ENCODE measurements at regions not wholly inside any gene's neighbourhood (a gene's known extent, or its start where the extent isn't known, plus 50 kb on each side); places are given as distances from the start of the nearest gene placed in this dataset.
"Not testable (repeated sequence)": the region's sequence is repeated elsewhere in the genome, so short reads cannot be mapped to it uniquely, and the experiment has no call there.

DNA sequence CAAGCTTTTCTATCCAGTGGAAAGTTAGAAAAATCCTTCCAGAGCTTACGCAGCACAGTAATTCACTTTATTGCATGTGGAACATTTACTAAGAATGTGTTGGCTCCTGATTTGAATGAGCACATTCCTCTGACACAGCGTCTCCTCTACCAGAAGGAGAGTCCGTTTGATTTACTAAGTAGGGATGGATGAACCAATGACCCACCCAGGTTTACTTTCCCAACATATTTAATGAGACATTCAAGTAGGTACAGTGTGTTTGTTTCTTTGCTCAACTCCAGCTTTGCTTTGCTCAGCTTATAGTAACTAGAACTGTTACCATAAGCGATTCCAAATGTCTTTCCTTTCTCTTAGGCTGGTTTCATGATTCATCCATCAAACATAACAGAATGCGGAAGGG lies 161.7 kb downstream of the SMARCA1 start:
- DNase-seq: no peak

DNA sequence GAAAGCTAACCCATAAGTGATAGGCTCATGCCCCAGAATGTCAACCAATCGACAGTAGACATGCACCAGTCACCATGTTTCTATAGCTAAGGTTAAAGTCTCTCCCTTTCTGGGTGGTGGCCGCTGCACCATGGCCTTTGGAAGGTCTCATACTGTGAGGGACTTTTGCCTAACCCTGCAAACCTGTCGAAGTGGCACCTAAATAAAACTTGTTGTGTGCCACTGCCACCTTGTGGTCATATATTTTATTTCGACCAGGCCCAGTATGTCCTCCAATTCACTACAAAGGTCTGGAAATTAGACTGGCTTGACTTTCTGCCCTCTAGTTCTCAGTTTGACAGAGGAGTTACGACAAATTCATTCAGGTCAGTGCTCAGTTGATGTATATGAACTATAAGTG lies 163.1 kb downstream of the SMARCA1 start:
- DNase-seq: peak; percentile 0 to 57

DNA sequence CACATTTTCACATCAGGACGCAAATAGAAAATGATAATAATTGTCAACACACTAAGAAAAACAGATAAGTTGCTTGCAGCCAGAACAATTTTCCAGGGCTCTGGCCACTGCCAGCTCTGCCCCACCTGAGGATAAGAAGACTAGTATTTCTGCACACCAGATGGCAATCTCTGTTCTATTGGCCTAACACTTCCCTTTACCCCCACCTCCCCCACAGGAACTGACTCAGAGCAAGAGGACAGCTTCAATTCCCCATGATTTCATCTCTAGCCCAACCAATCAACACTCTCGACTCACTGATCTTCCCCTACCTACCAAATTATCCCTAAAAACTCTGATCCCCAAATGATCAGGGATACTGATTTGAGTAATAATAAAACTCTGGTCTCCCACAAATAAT lies 164.0 kb downstream of the SMARCA1 start:
- DNase-seq: no peak

DNA sequence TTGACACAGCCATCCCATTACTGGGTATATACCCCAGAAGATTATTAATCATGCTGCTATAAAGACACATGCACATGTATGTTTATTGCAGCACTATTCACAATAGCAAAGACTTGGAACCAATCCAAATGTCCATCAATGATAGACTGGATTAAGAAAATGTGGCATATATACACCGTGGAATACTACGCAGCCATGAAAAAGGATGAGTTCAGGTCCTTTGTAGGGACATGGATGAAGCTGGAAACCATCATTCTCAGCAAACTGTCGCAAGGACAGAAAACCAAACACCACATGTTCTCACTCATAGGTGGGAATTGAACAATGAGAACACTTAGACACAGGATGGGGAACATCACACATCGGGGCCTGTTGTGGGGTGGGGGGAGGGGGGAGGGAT lies 165.9 kb downstream of the SMARCA1 start:
- not testable (repeated sequence) for DNase-seq

DNA sequence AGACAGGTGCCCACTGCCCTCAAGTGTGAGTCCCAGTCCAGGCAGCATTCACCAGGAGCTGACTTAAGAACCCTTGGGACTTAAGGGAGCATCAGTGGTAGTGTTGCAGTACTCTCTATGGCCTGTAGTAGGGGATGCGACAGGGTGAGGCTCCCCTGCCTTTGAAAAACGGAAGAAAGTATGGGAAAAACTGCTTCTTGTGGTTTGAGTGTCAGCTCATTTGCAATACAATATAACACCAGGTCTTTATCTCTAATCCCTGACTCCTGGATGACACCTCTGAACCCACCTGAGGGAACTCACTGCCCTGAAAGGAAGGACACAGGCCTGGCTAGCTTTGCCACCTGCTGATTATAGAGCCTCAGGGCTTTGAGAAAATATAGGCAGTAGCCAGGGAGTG lies 176.0 kb downstream of the SMARCA1 start:
- no peak for DNase-seq

DNA sequence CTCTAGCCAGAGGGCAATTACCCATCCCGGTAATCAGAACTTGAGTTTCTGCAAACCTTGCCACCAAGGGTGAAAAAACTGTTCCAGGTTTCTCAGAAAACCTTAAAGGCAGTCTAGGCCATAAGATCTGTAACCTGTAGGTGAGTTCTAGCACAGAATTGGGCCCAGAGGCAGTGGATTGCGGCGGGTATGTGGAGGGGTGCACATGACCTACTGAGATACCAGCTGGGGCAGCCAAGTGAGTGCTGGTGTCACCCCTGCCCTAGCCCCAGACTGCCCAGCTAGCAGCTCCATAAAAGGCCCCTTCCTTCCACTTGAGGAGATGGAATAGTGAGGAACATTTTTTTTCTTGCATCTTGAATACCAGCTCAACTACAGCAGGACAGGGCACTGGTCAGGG lies 176.7 kb downstream of the SMARCA1 start:
- DNase-seq: no peak

DNA sequence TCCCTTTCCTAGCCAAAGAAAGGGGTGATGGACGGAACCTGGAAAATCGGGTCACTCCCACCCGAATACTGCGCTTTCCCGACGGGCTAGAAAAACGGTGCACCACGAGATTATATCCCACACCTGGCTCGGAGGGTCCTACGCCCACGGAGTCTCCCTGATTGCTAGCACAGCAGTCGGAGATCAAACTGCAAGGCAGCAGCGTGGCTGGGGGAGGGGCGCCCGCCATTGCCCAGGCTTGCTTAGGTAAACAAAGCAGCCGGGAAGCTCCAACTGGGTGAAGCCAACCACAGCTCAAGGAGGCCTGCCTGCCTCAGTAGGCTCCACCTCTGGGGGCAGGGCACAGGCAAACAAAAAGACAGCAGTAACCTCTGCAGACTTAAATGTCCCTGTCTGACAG lies 186.0 kb downstream of the SMARCA1 start:
- DNase-seq: not testable (repeated sequence)

DNA sequence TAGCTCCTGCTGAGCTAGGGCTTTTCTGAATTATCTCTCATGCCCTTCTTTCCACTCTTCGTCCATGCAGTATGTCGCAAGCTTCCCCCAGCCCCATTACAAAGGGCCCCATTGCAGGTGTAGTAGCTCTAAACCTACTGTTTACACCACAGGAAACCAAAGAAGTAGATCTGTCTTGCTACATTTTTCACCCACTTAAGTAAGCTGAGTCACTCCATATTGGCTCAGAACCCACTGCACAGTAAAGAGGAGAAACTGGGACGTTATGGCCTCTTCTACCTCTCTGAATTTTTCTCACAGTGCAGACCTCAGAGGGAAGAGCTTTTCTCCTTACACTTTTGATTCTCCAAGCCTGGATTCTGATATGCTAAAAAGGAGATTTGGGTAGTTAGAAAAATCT lies 200.2 kb downstream of the SMARCA1 start:
- no peak for DNase-seq

DNA sequence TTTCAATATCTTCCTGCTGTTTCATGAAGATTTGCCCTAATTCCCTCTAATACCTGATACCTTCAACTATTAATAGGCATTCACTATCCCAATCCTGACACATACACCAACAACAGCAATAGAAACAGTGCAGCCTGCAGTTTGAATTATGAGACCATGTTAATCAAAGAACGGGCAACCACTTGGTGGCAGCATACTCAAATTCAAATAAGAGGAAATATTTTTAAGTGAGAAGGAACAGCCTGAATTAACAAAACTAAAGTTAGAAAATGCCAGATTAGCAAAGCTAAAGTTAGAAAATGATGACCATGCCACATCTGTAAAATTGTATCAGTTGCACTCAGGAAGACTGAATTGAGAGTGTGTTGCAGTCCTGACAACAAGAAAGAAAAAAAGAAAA lies 204.9 kb downstream of the SMARCA1 start:
- DNase-seq: no peak

DNA sequence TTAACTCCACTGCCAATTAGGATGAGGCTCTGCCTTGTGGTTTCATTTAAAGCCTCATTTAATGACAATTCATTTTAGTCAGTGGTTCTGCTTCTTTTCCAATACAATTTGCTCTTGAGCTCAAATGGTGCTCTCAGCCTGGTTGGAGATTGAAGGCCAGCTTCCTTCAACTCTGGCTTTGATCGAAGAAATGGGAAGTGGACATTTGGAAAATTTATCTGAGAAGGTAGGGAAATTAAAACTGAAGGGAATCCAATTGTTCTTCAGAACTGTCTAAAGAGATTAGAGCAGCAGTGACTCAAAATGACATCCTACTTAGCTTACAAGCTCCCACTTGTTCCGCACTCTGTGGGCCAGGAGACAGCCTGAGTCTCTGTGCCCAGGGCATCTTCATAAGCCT lies 206.8 kb downstream of the SMARCA1 start:
- no peak for DNase-seq

DNA sequence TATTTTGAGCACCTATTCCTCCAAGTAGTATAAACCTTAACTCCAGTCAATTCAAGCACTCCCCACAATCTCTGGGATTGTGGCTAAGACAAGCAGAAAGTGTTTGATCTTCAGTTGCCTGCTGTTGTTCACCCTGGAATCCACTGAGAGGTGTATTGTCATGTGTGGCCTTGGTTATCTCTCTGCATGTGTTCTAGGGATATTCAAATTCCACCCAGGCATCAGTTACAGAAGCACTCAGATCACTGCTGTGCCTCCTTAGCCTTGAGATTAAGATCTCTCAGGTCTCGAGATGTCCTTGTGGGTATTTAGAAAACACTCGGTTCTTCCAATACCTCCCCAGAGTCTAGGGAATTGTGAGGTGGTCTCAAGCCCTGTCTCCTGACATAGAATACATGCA lies 213.3 kb downstream of the SMARCA1 start:
- no peak for DNase-seq

DNA sequence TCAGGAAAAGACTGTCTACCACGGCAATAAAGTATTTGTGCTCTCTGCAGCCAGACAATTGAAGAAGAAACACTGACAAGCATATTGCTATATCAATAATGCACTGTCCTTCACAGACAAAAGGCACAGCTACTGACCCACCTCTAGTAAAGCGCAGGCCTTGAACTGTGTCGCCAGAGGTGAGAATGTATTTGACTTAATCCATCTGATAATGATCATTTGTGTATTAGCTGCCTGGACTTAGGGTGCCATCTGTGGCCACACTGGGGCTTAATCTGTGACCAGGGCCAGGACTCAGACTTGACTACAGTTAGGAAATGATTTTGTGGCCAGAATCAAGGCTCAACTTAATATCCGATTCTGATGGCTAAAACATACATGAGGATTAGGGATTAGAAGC lies 260.4 kb downstream of the SMARCA1 start:
- no peak for DNase-seq

DNA sequence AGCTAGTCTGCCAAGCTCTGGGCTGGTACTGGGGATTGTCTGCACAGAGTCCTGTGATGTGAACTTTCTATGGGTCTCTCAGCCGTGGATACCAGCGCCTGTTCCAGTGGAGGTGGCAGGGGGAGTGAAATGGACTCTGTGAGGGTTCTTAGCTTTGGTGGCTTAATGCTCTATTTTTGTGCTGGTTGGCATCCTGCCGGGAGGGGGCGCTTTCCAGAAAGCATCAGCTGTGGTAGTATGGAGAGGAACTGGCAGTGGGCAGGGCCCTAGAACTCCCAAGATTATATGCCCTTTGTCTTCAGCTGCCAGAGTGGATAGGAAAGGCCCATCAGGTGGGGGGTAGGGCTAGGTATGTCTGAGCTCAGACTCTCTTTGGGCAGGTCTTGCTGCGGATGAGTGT lies 267.8 kb downstream of the SMARCA1 start:
- DNase-seq: not testable (repeated sequence)

DNA sequence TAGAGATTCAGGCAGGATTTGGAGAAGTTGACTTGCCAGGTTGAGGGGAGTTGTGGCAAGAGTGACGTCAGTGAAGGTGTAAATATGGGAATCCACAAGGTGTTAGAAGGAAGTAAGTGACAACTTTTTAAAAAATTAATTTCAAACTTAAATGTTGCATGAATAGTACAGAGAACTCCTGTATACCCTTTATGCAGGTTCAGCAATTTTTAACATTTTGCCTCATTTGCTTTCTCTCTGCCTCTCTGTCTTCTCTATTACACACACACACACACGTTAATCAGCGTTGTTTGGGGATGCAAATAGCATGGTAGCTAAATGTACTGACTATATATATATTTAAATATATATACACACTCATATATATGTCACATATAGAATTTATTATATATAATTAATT lies 273.7 kb downstream of the SMARCA1 start:
- no peak for DNase-seq

DNA sequence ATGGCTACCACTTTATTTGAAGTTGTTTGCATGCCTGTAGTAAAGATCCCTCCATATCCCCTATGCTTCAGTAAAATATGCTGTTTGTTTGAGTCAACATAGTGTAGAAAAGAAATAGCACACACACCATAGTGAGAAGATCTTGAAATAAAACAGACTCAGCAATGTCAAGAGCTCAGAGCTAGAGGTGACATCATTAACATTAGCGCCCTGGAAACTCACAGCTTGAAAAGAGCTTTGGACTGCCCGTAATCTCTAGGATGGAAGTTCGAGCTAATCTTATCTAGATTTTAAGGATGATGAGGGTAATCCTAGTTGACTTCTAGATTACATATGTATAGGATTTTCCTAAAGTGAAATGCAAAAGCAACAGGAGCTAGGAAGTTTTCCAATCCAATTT lies 275.6 kb downstream of the SMARCA1 start:
- no peak for DNase-seq

DNA sequence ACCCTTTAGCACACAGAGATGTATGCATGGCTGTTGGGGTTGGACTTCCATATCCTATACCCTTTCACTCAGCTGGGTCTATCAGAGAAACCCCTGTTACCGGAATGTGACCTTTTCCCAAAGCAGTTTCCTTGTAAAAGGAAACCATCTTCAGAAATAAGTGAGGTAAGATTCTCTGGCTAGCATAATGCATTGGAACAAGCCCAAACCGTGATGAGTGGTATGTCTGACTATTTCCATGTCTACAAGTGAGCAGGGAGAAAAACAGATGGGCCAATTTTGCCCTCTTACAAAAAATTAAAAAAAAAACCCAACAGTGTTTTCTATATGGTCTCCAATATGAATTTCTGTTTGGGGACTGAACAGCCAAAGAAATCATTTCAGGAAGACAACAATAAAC lies 283.9 kb downstream of the SMARCA1 start:
- no peak for DNase-seq

DNA sequence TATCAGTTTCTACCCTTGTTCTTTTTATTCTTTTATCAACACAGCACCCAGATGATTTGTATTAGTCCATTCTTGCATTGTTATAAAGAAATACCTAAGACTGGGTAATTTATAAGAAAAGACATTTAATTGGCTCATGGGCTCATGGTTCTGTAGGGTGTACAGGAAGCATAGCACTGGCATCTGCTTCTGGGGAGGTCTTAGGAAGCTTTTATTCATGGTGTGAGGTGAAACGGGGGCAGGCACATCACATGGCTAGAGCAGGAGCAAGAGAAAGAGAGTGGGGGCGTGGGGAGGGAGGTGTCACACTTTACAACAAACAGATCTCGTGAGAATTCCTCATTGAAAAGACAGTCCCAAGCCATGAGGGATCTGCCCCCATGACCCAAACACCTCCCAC lies 285.3 kb downstream of the SMARCA1 start:
- no peak for DNase-seq

DNA sequence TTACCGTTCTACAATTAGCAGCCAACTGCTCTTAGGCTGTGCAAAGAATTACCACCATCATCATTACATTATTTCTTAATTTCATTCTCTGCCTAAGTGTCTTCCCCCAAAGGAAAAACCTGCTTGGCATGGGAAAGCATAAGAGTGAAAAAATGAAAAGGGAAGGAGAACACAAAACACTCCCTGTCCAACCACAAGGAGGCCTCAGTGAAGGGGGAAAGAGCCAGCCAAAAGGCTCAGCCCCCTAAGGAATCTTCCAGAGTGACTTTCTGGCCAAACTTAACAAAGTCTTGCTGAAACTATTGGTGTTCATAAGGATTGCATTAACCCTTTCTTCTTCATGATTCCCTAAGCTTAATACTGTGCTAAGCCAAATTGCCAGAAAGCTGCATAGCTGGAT lies 287.4 kb downstream of the SMARCA1 start:
- DNase-seq: no peak

DNA sequence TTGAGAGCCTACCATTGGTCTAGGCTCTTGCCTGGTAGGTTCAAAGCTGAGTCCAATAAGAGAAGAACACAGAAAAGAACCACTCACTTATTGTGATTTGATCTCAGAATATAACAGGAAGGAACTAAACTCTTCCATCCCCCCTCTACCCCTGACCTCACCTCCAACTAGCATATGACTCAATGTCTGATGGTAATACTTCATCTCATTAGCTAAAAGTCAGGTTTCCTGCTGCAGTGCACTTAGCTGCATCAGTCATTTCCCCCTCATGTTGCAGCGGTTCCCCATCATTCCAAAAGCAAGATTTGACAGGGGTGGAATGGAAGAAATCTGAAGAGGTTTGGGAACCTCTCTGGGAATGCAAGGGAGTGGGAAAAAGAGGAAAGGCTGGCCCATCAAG lies 289.5 kb downstream of the SMARCA1 start:
- no peak for DNase-seq

DNA sequence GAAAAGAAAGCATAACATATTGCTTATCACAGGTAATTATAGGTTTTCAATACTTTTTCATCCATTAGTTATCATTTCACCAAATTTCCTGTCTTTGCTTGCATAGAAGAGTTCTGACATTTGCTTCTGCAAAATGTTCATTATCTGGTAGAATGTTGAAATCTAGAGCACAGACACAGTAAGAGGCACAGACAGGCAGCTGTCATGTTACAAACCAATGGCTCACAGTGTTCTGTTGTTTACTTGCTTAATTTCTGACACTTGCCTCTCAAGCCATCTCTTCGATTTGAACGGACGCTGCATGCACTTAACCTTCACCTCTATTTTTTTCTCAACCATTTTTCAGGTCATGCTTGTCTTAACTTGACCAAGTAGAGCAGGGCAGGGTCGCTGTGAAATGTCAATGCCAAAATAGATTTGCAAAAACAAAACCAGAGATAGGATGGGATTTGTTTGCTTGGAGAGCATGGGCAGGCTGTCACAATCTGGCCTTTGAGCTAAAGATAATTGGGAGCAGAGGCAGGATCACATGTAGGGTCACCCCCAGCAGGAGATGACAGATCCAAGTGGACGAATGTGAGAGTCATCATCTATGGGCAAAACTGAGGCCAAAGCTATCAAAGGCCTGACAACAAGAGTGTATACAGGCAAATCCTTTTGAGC lies 292.3 kb downstream of the SMARCA1 start:
- no peak for DNase-seq

DNA sequence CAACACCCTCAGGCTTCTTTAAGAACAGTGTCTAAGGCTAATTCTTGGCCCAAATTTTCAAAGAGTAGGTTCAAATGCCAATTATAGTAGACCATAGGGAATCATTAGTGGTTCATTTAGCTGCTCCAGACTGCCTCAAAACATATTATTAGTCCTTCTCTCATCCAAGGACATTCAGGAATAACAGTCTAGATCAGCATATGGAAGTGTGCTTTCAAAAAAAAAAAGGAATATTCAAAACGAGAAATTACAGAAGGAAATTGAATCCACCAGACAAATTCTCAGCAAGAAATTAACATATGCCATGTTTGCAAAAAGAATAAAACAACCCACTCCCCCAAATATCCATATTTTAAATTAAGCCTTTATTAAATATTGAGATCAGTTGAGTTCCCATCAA lies 293.1 kb downstream of the SMARCA1 start:
- DNase-seq: no peak

DNA sequence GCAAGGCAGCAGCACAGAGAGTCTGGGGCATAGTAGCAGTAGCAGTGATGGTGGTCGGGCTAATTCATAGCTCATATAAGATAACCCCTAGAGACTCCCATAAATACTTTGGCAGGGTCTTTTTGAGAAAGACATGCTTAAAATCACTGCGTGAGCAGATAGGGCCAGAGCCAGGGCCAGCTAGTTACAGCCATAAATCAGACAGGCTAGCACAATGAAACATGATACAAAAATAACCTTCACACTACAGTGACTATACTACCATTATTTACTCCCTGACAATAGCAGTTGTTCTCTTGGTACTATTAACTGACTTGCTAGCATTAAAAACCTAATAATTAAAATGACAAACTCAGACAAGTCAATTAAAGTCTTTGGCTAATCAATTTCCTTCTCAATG lies 295.9 kb downstream of the SMARCA1 start:
- DNase-seq: no peak

DNA sequence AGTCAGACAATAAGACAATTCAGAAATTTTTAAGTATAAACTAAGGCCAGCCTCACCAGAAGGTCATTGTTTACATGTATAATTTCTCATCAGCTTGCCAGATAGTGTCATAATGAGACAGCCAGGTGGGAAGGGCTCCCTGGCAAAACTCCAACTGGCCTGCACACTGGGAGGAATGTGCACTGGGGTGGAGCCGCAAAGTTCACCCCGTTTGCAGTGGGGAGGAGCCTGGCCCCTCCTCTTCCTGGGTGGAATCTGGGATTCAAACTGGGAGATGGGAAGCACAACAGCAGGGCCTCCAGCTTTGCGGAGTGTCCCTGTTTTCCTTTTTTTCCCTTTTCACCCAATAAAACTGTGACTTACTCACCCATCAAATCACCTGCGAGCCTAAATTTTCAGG lies 329.9 kb downstream of the SMARCA1 start:
- no peak for DNase-seq

DNA sequence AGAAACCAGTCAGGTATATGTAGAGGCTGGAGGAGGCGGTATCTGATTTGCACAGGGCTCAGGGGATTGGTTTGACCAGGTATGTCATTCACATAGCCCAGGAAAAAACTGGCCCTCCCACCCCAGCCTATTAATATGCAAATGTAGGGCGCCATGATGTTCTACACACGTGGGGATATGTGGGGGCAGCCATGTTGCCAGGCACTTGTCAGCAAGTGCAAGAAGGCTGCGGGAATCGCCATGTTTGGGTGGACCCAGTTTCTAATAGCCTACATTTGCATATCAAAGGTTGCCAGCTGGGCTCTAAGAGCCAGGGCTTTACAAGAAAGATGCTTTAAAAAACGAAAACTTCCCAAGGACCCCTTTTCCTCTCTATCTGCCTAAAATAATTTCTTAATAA lies 335.1 kb downstream of the SMARCA1 start:
- no peak for DNase-seq

DNA sequence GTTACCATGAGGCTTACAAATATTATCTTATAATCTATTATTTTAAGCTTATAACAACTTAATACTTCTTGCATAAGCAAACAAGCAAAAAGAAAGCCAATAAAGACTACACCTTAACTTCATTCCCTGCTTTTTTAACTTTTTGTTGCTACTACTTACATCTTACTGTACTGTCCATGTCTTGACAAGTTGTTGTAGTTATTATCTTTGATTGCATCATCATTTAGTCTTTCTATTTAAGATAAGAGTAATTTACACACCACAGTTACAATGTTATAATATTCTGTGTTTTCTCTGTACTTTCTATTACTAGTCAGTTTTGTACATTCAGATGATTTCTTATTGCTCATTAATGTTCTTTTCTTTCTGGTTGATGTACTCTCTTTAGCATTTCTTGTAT lies 346.6 kb downstream of the SMARCA1 start:
- no peak for DNase-seq

DNA sequence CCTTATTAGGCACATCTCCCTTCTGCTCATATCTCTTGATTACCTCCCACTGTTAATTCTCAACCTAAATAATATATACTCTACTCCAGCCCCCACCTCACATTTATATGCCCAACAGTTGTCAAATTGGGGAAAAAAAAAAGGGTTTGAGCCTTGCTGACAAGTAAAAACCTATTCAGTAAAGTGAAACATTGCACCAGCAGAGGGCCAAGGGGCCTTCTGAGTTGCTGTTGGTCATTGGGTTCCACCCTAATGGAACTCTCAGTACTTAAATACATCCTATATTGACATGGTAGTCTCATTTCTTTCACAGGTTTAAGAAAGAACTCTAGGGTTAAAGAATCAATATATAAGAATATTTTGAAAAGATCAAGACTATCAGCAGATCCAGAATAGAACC lies 362.2 kb downstream of the SMARCA1 start:
- no peak for DNase-seq
